Left renal pelvis (tissue), 4 donors: ENCODE measurements at regions not wholly inside any gene's neighbourhood (a gene's known extent, or its start where the extent isn't known, plus 50 kb on each side); places are given as distances from the start of the nearest gene placed in this dataset.

Experiments
- DNase-seq, 4 donors: peaks; one replicate each; pipeline ENCODE4 v3.0.0-alpha.2; 2013; ENCODE audit warnings: low read depth in 4 of 4, low spot score in 3 of 4

DNA sequence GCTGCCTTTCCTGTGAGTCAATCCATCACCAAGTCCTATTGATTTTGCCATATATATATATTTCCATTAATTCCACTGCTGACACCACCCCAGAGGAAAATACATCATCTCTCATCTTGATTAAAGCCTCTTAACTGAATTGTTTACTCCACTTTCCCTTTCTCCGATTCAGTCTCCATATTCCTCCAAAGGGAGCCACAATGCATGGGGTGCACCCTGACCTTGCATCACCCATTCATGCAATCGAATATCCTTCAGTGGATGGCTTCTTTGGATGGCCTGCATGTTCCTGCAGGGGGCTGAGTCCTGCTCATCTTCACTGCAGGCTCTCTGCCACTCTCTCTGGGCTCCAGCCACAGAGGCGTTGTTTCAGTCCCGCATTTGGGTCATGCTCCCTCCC is 231.0 kb downstream of the SNX18 start:
- no peak for DNase-seq

DNA sequence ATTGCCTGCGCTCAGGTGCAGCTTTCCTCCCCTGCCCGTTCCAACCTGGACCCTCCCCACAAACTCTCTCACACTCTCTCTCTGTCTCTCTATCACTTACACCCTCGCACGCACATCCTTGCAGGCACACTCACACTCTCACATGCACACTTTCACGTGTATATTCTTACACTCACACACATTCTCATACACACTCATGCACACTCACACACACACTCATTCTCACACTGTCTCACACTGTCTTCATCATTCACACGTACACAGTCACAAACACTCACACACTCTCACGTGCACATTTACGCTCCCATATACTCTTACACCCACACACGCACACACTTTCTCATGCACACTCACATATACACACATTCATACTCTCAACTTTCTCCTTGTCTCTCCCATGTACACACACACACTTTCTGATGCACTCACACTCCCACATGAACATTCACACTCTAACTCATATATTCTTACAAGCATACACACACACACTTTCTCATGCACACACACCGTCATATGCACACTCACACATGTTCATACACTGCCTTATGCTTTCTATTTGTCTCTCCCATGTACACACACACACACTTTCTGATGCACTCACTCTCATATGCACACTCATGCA is 229.3 kb downstream of the SNX18 start:
- DNase-seq, result no peak

DNA sequence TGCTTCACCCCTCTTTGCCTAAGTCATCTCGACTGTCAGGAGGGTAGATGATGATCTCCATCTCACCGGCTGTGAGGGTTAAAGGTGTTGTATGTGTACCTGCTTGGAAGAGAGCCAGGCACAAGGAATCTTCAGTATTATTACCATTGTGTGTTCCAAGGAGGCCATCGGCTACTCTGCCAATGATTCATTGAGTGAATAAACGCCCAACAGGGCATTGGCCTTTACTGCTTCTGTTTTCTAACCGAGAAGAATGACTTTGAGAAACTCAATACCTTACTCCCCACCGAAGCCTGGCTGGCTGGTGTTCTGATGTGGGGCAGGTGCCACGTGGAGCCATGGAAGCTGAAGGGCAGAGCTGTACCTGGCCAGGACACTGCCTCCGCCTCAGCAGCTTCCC is 228.8 kb downstream of the SNX18 start:
- DNase-seq, result no peak

DNA sequence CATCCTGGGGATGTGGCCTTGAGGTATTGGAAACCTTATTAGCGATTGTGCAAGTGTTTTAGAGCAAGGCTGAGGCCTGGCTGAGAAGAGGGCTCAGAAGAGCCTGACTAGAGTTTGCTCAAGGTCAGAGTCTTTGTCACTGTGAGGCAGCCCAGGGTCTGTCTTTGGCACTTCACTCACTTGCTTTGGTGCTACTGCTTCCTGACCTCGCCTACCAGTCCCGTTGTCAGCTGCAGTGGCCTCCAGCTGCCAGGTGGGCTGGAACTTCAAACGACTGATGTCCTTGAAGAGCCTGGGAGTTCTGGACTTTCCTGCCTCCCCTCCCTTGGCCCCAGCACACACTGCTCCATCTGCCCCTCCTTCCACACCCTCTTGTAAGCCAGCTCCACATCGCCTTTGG is 228.0 kb downstream of the SNX18 start:
- DNase-seq, result no peak

GRCh38 chr5:54743997-54744788 is 226.6 kb downstream of the SNX18 start:
- peak in 2 of 4 donors; percentile 8 to 11 for DNase-seq

GRCh38 chr5:54743581-54743980 is 226.0 kb downstream of the SNX18 start:
- no peak for DNase-seq

DNA sequence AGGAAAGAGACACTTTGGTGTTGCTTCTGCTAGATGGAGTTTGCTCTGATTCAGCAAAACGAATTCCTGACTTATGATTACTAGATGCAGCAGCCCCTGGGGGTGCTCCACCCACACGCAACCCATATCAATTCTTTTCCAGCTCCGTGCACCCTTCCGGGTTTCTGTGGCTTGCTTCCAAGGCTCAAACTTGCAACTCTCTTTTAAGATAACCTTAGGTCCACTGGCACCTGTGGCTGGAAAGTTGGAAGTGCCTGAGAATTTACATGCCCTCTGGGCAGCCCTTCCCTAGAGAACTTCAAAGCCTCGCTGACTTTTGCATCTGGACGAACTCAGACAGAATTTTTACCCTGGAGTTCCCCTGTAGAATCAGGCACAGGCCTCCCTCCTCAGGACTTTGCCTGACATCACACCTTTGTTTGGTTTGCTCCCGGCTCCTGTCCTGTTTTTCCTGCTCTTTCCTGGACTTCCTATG is 224.9 kb downstream of the SNX18 start:
- DNase-seq, result no peak

- DNase-seq, result no peak
Observed at GRCh38 chr5:54741711-54742110, 224.2 kb downstream of the SNX18 start.

DNA sequence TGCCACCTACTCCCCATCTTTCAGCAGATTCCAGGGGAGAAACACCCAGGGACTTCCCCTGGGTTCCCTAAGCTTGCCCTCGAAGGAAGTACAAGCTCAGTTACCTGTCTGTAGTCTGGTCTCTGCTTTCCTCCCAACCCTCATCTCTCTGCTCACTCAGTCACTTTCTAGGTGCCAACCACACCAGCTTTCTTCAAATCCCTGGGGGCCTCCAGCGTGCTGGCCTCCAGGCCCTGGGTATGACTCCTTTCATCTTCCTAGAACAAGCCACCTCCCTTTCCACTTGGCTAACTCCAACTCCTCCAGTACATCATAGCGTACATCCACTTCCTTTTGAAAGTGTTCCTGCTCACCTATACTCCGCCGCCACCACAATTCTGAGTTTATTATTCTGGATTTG is 222.6 kb downstream of the SNX18 start:
- no peak for DNase-seq

GRCh38 chr5:54739371-54739770 is 221.8 kb downstream of the SNX18 start:
- no peak for DNase-seq

GRCh38 chr5:54738973-54739367 is 221.4 kb downstream of the SNX18 start:
- no peak for DNase-seq

- DNase-seq, result no peak
Observed at GRCh38 chr5:54738118-54738972, 220.8 kb downstream of the SNX18 start.

DNA sequence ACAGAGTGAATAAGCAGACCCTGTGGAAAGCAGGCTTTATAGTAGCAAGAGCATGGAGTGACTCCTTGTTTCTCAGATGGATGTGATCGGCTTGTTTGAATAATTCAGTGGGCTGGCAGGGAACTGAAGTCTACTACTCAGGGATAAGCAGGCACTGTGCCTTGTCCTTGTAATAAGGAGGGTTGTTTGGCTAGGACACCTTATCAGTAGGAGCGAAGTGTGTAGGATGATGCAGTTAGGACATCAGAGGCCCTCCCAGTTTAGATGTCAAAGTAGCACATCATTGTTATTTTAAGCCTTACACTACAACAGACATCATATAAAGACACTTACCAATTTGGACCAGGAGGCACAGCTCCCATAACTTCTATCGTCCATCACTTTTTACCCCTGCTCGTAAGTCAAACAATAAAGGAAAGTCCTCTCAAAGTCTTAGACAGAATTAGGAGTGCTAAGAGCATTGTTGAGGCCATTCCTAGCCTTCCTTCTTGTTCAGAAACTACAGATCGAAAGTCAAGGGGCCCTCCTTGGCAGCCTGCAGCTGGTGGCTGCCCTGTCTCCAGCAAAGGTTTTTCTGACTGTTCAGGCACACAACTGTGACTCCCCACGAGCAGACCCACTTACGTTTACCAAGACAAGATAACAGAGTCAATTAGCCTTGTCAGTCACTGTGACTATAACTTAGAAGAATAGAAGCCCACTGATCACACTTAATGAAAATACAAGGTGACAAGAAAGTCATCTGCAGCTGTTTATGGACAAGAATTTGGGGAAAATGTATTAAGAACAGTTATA is 218.6 kb downstream of the SNX18 start:
- DNase-seq, result no peak

DNA sequence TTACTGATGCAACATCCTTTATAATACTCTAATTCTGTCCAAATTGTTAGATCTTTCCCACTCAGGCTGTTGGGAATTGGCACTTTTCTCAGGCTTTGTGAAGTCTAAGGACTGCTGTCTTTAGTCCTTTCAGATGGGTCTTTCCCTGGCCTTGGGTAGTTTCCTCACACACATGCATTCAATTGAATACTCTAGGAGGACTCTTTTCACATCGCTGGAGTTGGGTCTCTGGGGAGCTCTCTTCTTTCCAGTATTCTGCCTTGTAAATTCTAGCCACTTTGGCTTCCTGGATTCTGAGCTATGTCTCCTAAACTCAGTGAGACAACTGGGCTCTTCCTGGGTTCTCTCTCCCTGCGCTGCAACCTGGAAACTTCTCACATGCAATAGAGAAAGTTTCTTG is 215.5 kb downstream of the SNX18 start:
- DNase-seq, result no peak

- no peak for DNase-seq
Observed at GRCh38 chr5:54732108-54732507, 214.5 kb downstream of the SNX18 start.

DNA sequence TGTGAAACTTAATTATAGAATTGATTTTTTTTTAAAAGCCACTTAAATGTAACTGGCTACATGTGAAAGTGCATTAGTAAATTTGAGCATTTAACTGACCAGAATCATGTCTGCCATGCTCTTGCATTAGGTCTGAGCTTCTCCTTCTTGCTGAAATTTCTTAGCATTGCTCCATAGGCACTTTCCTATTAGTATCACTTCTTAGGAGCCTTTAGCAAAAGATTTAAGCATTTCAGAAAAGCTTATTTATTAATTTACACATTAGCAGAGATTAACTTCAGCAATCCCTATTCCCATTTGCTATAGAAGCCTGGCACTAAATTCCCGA is 211.0 kb downstream of the SNX18 start:
- no peak for DNase-seq

DNA sequence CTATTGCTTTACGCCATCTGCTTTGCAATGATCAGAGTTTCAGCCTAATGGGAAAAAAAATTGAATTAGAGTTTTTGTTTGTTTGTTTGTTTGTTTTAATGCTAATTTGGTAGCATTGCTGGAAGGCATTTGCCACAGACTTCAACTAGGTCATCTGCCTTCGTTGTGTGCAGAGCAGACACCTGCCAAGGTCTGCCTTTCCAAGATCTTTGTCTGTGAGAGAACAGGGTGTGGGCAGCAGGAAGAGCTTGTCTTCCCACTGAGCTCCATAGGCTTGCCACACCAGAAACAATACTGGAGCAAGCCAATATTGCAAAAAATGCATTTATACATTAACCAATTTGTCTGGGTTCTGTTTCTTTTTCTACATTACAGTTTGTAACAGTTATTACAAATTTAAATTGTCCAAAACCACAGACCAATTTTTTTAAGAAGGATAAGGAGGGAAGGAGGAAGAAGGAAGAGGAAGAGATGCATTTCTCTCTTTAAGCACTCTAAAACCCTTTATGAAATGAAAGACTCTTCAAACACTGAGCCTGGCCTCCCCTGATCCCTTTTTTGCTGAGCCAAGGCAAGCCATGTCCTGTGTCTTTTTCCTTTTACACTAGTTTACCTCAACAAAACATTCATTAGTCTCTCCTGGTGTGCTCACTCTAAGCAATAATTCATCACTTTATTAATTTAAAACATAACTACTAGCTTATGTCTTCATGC is 210.5 kb downstream of the SNX18 start:
- DNase-seq, result no peak

GRCh38 chr5:54725391-54726280 is 208.1 kb downstream of the SNX18 start:
- DNase-seq, result no peak

GRCh38 chr5:54722846-54723433 is 205.4 kb downstream of the SNX18 start:
- no peak for DNase-seq
